ENCODE measurements at regions not wholly inside any gene's neighbourhood (a gene's known extent, or its start where the extent isn't known, plus 50 kb on each side); places are given as distances from the start of the nearest gene placed in this dataset.

GRCh38 chr1:239023732-239024360 is 362.5 kb upstream of the CHRM3 start:
- H3K4me1 Mint-ChIP-seq (ENCODE audit: low read depth) = no peaks in the 10 kb centered on the region
- no peak overlapping the region for H3K4me3 Mint-ChIP-seq
- no peak overlapping the region for H3K27ac Mint-ChIP-seq
- intact Hi-C loops (cut with micrococcal nuclease) = no loop called here
- no peaks in the 10 kb centered on the region for H3K27me3 Mint-ChIP-seq
- H3K9me3 Mint-ChIP-seq = peaks cover 6% of the 10 kb centered on the region
- H3K36me3 Mint-ChIP-seq (ENCODE audit: low read depth) = no peaks in the 10 kb centered on the region

GRCh38 chr1:239016337-239016736 is 370.0 kb upstream of the CHRM3 start:
- peaks cover 9% of the 10 kb centered on the region for H3K9me3 Mint-ChIP-seq

GRCh38 chr1:239011382-239011781 is 375.0 kb upstream of the CHRM3 start:
- Mint-ChIP-seq H3K4me1 (ENCODE audit: low read depth) (no peaks in the 10 kb centered on the region), H3K27ac (no peak overlapping the region), H3K4me3 (no peak overlapping the region), H3K27me3 (no peaks in the 10 kb centered on the region), H3K36me3 (ENCODE audit: low read depth) (no peaks in the 10 kb centered on the region), H3K9me3 (peaks cover 9% of the 10 kb centered on the region)
- intact Hi-C loops (cut with micrococcal nuclease) = no loop called here

More at GRCh38 chr1:239016337-239016736, 370.0 kb upstream of the CHRM3 start:
- Mint-ChIP-seq H3K36me3 (ENCODE audit: low read depth) (no peaks in the 10 kb centered on the region), H3K27ac (no peak overlapping the region), H3K4me3 (no peak overlapping the region), H3K27me3 (no peaks in the 10 kb centered on the region), H3K4me1 (ENCODE audit: low read depth) (no peaks in the 10 kb centered on the region)
- intact Hi-C loops (cut with micrococcal nuclease) = no loop called here

GRCh38 chr1:239008568-239008967 is 377.8 kb upstream of the CHRM3 start:
- Mint-ChIP-seq H3K9me3 (peaks cover 9% of the 10 kb centered on the region), H3K4me3 (no peak overlapping the region), H3K27ac (no peak overlapping the region), H3K36me3 (ENCODE audit: low read depth) (no peaks in the 10 kb centered on the region), H3K4me1 (ENCODE audit: low read depth) (no peaks in the 10 kb centered on the region), H3K27me3 (no peaks in the 10 kb centered on the region)
- intact Hi-C loops (cut with micrococcal nuclease) = no loop called here

GRCh38 chr1:239006276-239006675 is 380.1 kb upstream of the CHRM3 start:
- Mint-ChIP-seq H3K27ac (no peak overlapping the region), H3K4me1 (ENCODE audit: low read depth) (no peaks in the 10 kb centered on the region)

GRCh38 chr1:238999944-239000343 is 386.4 kb upstream of the CHRM3 start:
- Mint-ChIP-seq H3K27me3 (no peaks in the 10 kb centered on the region), H3K27ac (no peak overlapping the region), H3K36me3 (ENCODE audit: low read depth) (no peaks in the 10 kb centered on the region), H3K4me3 (no peak overlapping the region), H3K4me1 (ENCODE audit: low read depth) (no peaks in the 10 kb centered on the region), H3K9me3 (no peaks in the 10 kb centered on the region)
- intact Hi-C loops (cut with micrococcal nuclease) = no loop called here

More at GRCh38 chr1:239006276-239006675, 380.1 kb upstream of the CHRM3 start:
- intact Hi-C loops (cut with micrococcal nuclease) = no loop called here
- Mint-ChIP-seq H3K4me3 (no peak overlapping the region), H3K27me3 (no peaks in the 10 kb centered on the region), H3K9me3 (no peaks in the 10 kb centered on the region), H3K36me3 (ENCODE audit: low read depth) (no peaks in the 10 kb centered on the region)

GRCh38 chr1:238998577-238998976 is 387.8 kb upstream of the CHRM3 start:
- Mint-ChIP-seq H3K36me3 (ENCODE audit: low read depth) (no peaks in the 10 kb centered on the region), H3K27ac (no peak overlapping the region), H3K9me3 (no peaks in the 10 kb centered on the region), H3K4me1 (ENCODE audit: low read depth) (no peaks in the 10 kb centered on the region), H3K4me3 (no peak overlapping the region), H3K27me3 (no peaks in the 10 kb centered on the region)
- intact Hi-C loops (cut with micrococcal nuclease) = no loop called here

GRCh38 chr1:238991765-238992495 is 394.4 kb upstream of the CHRM3 start:
- Mint-ChIP-seq H3K9me3 (peaks cover 11% of the 10 kb centered on the region), H3K4me3 (no peak overlapping the region), H3K27me3 (no peaks in the 10 kb centered on the region), H3K4me1 (ENCODE audit: low read depth) (no peaks in the 10 kb centered on the region), H3K27ac (no peak overlapping the region), H3K36me3 (ENCODE audit: low read depth) (no peaks in the 10 kb centered on the region)
- intact Hi-C loops (cut with micrococcal nuclease) = no loop called here

GRCh38 chr1:238985312-238985711 is 401.1 kb upstream of the CHRM3 start:
- Mint-ChIP-seq H3K9me3 (no peaks in the 10 kb centered on the region), H3K4me3 (no peak overlapping the region), H3K27ac (no peak overlapping the region), H3K27me3 (no peaks in the 10 kb centered on the region), H3K36me3 (ENCODE audit: low read depth) (no peaks in the 10 kb centered on the region), H3K4me1 (ENCODE audit: low read depth) (no peaks in the 10 kb centered on the region)
- intact Hi-C loops (cut with micrococcal nuclease) = no loop called here

- no peaks in the 10 kb centered on the region for H3K27me3 Mint-ChIP-seq
- intact Hi-C loops (cut with micrococcal nuclease) = no loop called here
- no peaks in the 10 kb centered on the region for H3K36me3 Mint-ChIP-seq (ENCODE audit: low read depth)
- H3K4me3 Mint-ChIP-seq = no peak overlapping the region
- no peaks in the 10 kb centered on the region for H3K9me3 Mint-ChIP-seq
- no peaks in the 10 kb centered on the region for H3K4me1 Mint-ChIP-seq (ENCODE audit: low read depth)
- no peak overlapping the region for H3K27ac Mint-ChIP-seq
Observed at GRCh38 chr1:238982736-238983135, 403.6 kb upstream of the CHRM3 start.

- Mint-ChIP-seq H3K4me3 (no peak overlapping the region), H3K9me3 (no peaks in the 10 kb centered on the region), H3K27ac (no peak overlapping the region), H3K36me3 (ENCODE audit: low read depth) (no peaks in the 10 kb centered on the region), H3K4me1 (ENCODE audit: low read depth) (no peaks in the 10 kb centered on the region), H3K27me3 (no peaks in the 10 kb centered on the region)
- intact Hi-C loops (cut with micrococcal nuclease) = no loop called here
Observed at GRCh38 chr1:238981317-238981933, 404.9 kb upstream of the CHRM3 start.

GRCh38 chr1:238980053-238980452 is 406.3 kb upstream of the CHRM3 start:
- Mint-ChIP-seq H3K9me3 (no peaks in the 10 kb centered on the region), H3K4me3 (no peak overlapping the region)
- intact Hi-C loops (cut with micrococcal nuclease) = no loop called here

GRCh38 chr1:238964631-238965030 is 421.7 kb upstream of the CHRM3 start:
- no peak overlapping the region for H3K27ac Mint-ChIP-seq
- H3K36me3 Mint-ChIP-seq (ENCODE audit: low read depth) = no peaks in the 10 kb centered on the region
- peaks cover 18% of the 10 kb centered on the region for H3K9me3 Mint-ChIP-seq
- H3K4me1 Mint-ChIP-seq (ENCODE audit: low read depth) = no peaks in the 10 kb centered on the region
- no peak overlapping the region for H3K4me3 Mint-ChIP-seq
- intact Hi-C loops (cut with micrococcal nuclease) = no loop called here
- H3K27me3 Mint-ChIP-seq = no peaks in the 10 kb centered on the region

More at GRCh38 chr1:238980053-238980452, 406.3 kb upstream of the CHRM3 start:
- Mint-ChIP-seq H3K27me3 (no peaks in the 10 kb centered on the region), H3K4me1 (ENCODE audit: low read depth) (no peaks in the 10 kb centered on the region), H3K36me3 (ENCODE audit: low read depth) (no peaks in the 10 kb centered on the region), H3K27ac (no peak overlapping the region)

- no peaks in the 10 kb centered on the region for H3K36me3 Mint-ChIP-seq (ENCODE audit: low read depth)
- H3K27ac Mint-ChIP-seq = no peak overlapping the region
- intact Hi-C loops (cut with micrococcal nuclease) = no loop called here
- no peak overlapping the region for H3K4me3 Mint-ChIP-seq
- H3K27me3 Mint-ChIP-seq = no peaks in the 10 kb centered on the region
- H3K4me1 Mint-ChIP-seq (ENCODE audit: low read depth) = no peaks in the 10 kb centered on the region
- peaks cover 18% of the 10 kb centered on the region for H3K9me3 Mint-ChIP-seq
Observed at GRCh38 chr1:238962941-238963340, 423.4 kb upstream of the CHRM3 start.

Data from dendritic cell treated with granulocyte-macrophage colony-stimulating factor and Interleukin-4, amounts not matched to agents 40 ng/mL and 50 ng/mL, for 4 days (primary cell).